GM19324 (cell line): ENCODE measurements at regions not wholly inside any gene's neighbourhood (a gene's known extent, or its start where the extent isn't known, plus 50 kb on each side); places are given as distances from the start of the nearest gene placed in this dataset.

Experiments used
- ATAC-seq: cut with Tn5 transposase; IDR thresholded peaks from one replicate; pipeline ENCODE4 v1.9.1; 2021; ENCODE audit warnings: mild to moderate bottlenecking, moderate library complexity; ENCODE audit not compliant: unreplicated experiment, low FRiP score

DNA sequence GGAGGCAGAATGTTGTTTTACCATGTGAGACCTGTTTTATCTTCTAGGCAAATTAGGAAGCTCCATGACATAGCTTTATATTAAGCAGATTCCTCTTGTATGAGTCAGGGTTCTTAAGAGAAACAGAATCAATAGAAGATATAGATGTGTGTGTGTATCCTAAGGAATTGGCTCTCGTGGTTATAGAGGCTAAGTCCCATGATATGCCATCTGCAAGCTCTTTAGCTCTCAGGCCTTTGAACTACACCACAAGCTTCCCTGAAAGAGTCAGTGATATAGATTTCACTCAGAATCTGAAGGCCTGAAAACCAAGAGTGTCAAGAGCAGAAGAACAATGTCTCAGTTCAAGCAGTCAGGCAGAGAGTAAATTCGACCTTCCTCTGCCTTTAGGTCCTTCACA is 365.8 kb upstream of the ZNF608 start:
- no peak for ATAC-seq

DNA sequence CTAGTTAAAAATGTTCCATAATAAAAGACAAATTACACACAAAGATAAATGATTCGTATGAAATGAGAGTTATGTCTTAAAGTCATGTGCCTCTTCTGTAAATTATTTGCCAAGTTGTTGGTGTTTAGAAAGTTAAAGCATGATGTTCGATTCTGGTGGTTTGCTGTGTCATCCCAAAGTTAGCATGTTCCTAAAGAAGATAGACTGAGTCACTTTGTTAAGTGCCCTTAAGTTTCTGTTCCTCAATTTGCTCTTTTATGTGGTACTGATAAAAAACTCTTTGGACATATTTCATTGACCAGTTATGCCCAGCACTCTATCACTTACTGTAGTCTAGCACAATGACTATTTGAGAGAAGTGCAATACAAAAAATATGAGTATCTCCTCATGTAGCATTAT is 366.9 kb upstream of the ZNF608 start:
- no peak for ATAC-seq

DNA sequence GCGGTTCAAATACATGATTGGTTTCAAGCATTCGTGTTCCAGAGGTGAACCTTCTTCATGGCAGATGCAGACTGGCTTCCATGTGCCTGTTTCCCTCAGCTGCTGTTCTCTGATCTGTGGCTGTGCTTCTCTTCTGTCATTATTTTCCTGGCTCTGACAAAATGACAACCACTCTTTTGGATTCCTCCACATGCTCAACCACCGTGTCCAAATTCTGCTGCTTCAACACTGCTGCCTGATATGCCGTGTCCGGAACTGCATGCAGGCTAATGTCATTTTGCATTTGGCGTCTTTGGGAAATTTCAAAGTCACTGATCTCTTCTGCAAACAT is 368.7 kb upstream of the ZNF608 start:
- ATAC-seq, result no peak

DNA sequence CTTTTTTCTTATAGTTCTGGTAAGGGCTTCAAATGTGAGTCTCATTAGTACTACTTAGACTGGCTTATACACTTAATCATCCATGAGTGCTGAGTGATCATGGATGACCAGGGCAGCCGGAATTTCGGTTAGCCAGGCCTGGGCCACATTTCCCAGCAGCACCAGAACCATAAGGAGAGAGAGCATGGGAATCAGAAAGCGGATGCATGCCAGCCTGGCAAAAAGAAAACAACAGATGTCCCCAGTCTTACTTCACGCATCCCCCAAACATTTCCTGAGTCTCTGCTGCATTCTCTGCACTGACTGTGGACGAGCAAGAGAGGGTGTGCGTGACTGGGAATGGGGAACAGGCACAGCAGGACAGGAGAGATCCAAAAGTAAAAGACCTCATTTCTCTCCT is 371.1 kb upstream of the ZNF608 start:
- no peak for ATAC-seq

GRCh38 chr5:125120012-125120411 is 373.6 kb upstream of the ZNF608 start:
- ATAC-seq, result no peak

DNA sequence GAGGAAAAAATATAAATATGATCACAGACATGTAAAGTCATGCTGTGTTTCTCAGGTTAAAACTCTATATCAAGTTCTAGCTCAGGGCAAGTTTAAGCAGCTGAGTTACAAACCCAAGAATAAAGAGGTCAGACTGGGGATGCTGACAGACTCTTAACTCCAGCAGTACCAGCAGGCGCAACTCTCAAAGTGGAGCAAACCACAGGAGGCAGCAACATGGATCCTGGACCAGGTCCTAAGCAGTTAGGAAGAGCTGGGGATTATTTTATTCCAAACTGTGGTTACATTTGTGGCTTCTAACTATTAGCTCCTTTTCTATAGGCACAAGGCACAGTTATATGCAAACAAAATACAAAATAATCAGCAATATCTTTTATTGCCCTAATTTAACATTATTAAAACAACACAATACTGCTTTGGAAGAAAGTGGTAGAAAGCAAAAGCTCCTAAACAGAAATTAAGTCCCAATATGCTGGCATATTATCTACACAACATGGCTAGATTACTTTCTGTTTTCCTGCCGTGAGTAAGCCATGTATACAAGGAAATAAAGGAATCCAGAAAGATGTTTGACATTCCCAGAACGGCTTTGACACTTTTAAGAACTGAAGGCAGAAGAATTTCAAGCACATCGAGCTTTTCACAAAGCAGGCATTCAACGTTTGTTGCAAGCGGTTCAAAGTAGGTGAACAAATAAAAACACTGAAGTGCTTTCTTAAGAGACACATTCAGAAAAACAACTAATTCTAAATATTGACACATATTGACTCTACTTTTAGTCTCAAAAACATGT is 378.8 kb upstream of the ZNF608 start:
- ATAC-seq, result no peak

DNA sequence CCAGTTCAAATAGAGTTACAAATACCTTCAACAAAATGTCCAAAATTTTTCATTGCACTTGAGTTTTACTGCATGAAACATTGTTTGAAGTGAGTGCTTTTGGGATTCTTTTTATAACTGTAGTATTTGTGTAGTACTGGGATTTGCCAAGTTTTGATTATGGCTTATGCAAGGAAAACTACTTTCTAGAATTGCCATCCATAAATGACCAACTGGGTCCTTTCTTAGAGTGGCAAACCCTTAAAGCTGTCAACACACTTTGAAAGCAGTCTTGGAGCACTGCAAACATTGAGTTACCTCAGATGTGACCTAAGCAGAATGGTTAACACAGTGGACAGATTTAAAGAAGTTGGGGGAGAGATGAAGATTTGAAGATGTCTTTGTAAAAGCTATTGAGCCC is 379.6 kb upstream of the ZNF608 start:
- ATAC-seq, result no peak

DNA sequence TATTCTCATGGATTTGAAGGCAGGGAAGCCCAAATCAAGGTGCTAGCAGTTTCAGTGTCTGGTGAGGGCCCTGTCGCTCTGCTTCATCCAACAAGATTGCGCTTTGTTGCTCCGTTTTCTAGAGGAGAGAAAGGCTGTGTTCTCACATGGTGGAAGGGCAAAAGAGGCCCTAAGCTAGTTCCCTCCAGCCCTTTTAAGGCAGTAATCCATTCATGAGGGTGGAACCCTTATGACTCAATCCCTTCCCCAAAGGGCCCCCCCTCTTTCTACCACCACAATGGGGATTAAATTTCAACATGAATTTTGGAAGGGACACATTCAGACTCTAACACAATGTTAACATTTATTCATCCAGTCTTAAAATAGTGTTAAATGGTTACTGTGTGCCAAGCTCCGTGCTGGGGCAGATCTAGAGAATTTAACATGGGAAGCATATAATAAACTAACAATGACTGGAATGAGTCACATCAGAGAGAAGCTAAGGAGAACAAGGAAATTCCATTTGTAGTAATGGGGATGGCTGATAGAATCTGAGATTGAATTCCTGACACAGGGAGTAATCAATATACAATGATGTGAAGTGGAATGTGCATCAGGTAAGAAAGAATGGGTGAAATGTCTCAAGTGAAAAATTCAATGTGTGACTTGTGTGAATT is 382.8 kb upstream of the ZNF608 start:
- no peak for ATAC-seq

DNA sequence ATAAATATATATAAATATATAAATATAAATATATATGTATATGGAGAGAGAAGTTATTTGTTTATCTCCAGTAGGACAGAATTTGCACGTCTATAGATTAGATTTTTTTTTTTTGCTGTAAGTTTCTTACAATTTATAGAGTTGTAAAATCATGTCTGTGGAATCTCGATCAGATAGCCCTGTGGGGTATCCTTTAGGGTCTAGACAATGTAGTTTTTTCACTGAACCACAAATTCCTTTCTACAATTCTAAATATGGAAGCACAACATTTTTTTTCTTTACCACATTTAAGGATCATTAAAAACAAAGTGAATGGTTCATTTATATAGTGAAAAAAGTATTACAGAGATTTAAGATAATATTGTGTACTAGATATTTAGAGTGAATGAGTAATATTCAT is 384.2 kb upstream of the ZNF608 start:
- ATAC-seq, result no peak

DNA sequence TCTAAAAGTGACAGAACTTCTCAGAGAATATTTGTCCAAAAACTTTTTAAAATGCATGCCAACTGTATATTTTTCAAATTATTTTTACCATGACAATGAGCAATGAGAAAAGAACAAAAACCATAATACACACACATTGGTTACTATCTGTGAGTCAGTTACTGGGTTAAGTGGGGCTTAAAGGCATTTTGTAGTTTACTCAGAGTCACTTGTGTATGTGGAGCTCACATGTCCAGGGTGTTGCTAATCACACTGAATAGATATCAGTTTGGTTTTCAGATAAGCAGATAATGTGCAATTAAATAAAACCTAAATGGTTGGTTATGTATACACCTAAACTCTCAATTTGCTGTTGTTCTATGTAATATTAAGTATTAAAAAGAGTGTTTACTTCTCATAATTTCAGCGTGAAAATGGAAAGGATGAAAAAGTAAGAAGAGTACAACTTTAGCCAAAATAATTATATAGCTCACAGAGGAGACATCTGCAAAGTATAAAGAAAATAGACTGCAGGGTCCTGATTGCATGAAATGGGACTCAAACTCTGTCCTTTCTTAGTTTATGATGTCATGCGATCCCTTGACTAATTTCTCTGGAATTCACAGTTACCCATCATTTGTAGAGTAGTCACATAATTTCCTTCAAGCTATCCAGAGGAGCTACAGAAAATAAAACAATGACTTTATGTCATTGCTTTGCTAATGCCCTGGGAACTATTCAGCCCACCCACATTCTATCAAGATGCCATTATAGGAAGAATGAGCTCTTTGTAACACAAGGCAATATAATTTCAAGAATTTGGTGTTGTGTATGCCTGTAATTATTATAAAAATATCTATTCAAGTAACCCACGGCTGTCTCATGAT is 388.0 kb upstream of the ZNF608 start:
- no peak for ATAC-seq

DNA sequence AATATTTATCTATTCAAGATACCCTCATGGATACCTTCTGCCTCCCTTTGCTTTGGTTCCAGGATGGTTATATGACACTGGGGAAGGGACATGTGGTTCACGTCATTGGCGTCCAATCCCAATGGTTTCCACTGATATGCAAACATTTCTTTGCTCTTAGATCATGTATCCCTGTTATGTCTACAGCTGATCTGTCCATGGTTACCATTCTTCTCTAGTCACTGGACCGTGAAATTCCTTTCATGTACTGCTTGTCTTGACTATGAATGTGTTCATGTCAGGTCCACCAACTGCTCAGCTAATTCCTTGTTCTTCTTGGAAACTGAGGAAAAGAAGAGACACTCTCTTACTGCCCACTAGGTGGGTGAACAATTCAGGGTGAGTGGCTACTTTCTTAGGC is 391.1 kb upstream of the ZNF608 start:
- ATAC-seq, result no peak

- no peak for ATAC-seq
Observed at GRCh38 chr5:125138266-125138665, 391.8 kb upstream of the ZNF608 start.

GRCh38 chr5:125139590-125139989 is 393.2 kb upstream of the ZNF608 start:
- no peak for ATAC-seq

GRCh38 chr5:125140220-125140619 is 393.8 kb upstream of the ZNF608 start:
- ATAC-seq, result no peak

- ATAC-seq, result no peak
Observed at GRCh38 chr5:125140855-125141254, 394.4 kb upstream of the ZNF608 start.

DNA sequence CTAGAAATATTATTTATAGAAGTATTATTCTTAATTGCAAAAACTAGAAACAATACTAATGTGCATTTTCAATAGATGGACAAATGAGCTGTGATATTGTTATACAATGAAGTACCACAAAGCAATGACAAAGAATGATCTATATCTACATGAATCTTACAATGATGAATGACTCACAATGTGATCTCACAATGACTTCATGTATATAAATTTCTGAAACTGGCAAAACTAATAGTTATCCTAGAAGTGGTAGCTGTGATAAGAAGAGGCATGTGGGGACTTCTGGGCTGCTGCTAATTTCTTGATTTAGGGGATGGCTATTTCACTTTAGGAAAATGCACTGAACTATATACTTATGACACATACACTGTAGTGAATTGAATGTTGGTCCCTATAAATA is 396.0 kb upstream of the ZNF608 start:
- ATAC-seq, result no peak

- no peak for ATAC-seq
Observed at GRCh38 chr5:125143011-125143410, 396.6 kb upstream of the ZNF608 start.

GRCh38 chr5:125148076-125148475 is 401.6 kb upstream of the ZNF608 start:
- ATAC-seq, result no peak

- ATAC-seq, result no peak
Observed at GRCh38 chr5:125148706-125149105, 402.3 kb upstream of the ZNF608 start.

DNA sequence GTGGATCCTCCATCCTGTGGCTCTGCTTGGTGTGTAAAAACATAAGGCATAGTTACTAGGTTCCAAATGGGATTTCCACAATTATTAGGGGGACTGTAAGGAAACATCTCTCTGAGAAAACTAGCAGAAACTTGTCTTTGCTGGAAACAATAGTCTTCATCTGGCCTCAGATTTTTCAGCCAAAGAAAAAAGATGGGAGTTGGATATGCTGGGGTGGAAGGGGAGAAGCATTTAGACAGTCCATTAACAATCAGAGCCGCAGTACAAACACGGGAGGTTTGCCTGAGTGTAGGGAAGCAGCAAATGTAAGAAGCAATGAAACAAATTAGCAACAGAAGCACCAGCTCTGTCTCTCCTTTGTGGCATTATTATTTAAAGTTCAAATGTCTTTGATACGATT is 402.7 kb upstream of the ZNF608 start:
- ATAC-seq, result no peak

- ATAC-seq, result no peak
Observed at GRCh38 chr5:125149527-125149926, 403.1 kb upstream of the ZNF608 start.
